GM10248 (cell line): ENCODE measurements at regions not wholly inside any gene's neighbourhood (a gene's known extent, or its start where the extent isn't known, plus 50 kb on each side); places are given as distances from the start of the nearest gene placed in this dataset.
A peak's percentile ranks its signal among the peaks of the same experiment; 100 is the strongest.

Experiments used
- CTCF ChIA-PET: fragments of 300-600 bp; sonication (Branson Sonifier 250); formaldehyde crosslinking; extraction: SDS; loops from one replicate; lab custom pipeline; 2021; ENCODE audit warnings: antibody characterized with exemption; lab: Yijun Ruan, JAX
- POLR2A ChIA-PET: fragments of 350-650 bp; sonication (Branson Sonifier 250); formaldehyde crosslinking; extraction: SDS; loops from one replicate; lab custom pipeline; 2020; ENCODE audit warnings: antibody characterized with exemption; lab: Yijun Ruan, JAX
- DNase-seq: peaks from one replicate; pipeline ENCODE4 v3.0.0; 2012; ENCODE audit errors: extremely low spot score
- TF ChIP-seq, protein P1 (sequence below): IDR thresholded peaks from 2 replicates; pipeline ENCODE4 v1.5.1; 2012; ENCODE audit warnings: mild to moderate bottlenecking, low read depth; ENCODE audit errors: extremely low read depth, missing control alignments, control extremely low read depth

DNA sequence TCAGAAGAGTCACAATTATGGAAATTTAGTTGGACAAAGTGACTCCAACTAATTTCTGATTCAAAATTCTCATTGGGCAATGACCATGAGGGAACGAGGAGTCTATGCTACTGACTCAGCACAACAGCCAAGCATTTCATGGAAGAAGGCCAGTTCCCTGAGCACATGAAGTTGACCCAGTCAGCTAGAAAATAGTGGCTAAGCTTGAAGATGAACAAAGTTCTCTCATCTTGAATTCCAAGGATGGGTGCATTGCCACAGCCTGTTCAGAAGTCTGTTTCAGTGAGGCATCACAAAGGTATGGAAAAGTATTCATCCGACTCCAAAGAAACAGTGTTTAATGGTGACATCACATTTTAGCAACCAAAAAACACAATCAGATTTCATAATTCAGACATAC lies 676.9 kb downstream of the HACE1 start:
- POLR2A ChIA-PET = no interaction called here
- no peak for DNase-seq
- TF ChIP-seq, protein P1, sequence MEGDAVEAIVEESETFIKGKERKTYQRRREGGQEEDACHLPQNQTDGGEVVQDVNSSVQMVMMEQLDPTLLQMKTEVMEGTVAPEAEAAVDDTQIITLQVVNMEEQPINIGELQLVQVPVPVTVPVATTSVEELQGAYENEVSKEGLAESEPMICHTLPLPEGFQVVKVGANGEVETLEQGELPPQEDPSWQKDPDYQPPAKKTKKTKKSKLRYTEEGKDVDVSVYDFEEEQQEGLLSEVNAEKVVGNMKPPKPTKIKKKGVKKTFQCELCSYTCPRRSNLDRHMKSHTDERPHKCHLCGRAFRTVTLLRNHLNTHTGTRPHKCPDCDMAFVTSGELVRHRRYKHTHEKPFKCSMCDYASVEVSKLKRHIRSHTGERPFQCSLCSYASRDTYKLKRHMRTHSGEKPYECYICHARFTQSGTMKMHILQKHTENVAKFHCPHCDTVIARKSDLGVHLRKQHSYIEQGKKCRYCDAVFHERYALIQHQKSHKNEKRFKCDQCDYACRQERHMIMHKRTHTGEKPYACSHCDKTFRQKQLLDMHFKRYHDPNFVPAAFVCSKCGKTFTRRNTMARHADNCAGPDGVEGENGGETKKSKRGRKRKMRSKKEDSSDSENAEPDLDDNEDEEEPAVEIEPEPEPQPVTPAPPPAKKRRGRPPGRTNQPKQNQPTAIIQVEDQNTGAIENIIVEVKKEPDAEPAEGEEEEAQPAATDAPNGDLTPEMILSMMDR = no peak
- CTCF ChIA-PET = no interaction called here

- CTCF ChIA-PET = no interaction called here
- POLR2A ChIA-PET = no interaction called here
- DNase-seq = no peak
- TF ChIP-seq, protein P1 = no peak
Measured at GRCh38 chr6:104173668-104174067, 686.1 kb downstream of the HACE1 start.

- POLR2A ChIA-PET = no interaction called here
- TF ChIP-seq, protein P1 = no peak
- CTCF ChIA-PET = interaction anchor here (2.4 kb wide), 1 partner anchor 17 kb away, joined by 8 read pairs; no protein-coding TSS in a partner anchor
- no peak for DNase-seq
Measured at GRCh38 chr6:104170401-104170800, 689.3 kb downstream of the HACE1 start.

DNA sequence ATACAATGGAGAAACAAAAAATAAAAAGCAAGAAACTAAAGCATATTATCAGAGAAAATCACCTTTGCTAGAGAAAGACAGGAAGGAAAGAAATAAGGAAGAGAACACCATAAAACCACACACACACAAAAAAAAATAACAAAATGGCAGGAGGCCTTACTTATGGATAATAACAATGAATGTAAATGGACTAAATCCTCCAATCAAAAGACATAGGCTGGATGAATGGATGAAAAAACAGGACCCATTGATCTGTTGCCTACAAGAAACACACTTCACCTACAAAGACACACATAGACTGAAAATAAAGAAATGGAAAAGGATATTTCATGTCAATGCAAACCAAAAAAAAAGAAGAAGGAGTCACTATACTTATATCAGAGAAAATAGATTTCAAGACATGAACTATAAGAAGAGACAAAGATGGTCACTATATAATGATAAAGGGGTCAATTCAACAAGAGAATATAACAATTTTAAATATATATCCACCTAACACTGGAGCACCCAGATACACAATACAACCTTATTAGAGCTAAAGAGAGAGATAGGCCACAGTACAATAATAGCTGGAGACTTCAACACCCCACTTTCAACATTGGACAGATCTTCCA lies 693.6 kb downstream of the HACE1 start:
- TF ChIP-seq, protein P1 = no peak
- ChIA-PET POLR2A (no interaction called here), CTCF (no interaction called here)
- no peak for DNase-seq

DNA sequence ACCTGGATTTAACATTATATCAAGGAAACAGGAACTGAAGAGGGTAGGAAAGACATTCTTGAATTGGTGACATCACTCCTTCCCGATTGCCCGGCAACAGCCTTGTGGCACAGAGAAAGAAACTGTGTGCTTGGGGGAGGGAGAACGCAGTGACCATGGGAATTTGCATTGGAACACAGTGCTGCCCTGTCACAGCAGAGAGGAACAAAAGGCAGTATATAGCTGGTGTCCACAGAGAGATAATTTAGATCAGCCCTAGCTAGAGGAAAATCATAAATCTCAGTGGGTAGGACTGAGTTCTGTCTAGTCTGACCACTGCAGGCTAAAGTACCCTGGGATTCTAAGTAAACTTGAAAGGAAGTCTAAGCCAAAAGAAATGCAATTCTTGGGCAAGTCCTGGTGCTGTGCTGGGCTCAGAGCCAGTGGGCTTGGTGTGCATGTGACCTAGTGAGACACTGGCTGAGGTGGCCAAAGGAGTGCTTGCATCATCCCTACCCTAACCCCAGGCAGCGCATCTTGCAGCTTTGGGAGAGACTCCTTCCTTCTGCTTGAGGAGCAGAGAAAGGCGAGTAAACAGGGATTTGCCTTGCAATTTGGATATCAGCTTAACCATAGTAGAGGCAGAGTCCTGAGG lies 697.6 kb downstream of the HACE1 start:
- TF ChIP-seq, protein P1 = no peak
- ChIA-PET POLR2A (no interaction called here), CTCF (no interaction called here)
- DNase-seq = no peak

DNA sequence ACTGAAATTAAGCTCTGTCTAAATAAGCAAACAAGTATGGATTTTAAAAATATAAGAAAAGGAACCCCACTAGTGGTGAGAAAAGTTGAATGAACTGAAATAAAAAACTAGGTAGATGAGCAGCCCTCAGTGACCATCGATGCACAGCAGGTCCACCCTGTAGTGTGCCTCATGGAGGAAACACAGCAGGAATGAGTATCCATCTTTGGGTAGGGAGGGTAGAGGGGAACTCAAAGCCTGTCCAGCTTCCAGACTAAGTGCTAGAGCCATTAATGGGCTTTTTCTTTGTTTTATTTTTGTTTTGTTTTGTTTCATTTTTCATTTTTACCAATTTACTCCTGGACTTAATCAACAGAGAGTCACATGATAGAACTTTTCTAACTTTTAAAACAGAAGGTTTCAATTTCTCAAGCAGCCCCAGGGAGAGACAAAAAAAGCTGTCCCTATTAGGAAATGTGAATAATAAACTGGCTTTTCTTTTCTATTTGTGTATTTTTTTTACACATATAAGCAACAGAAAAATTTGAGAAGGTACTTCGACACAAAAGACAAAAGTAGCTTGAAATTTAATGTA lies 700.6 kb downstream of the HACE1 start:
- ChIA-PET CTCF (no interaction called here), POLR2A (no interaction called here)
- peak; percentile 4 for DNase-seq
- TF ChIP-seq, protein P1 = no peak
